Thyroid gland (tissue), 4 donors: ENCODE measurements at regions not wholly inside any gene's neighbourhood (a gene's known extent, or its start where the extent isn't known, plus 50 kb on each side); places are given as distances from the start of the nearest gene placed in this dataset.

Source experiments
- DNase-seq, 2 donors: peaks; one replicate each; pipeline ENCODE4 v3.0.0-alpha.2; 2019
- H3K27ac ChIP-seq, 3 donors: fragments of 200-600 bp; sonication (generic); 1 replicate in 2 of 3; 2 replicates in 1 of 3; pipeline ENCODE4 v1.5.1; 2016 to 2019; ENCODE audit warnings: mild to moderate bottlenecking in 1 of 3, moderate library complexity in 1 of 3
- H3K27me3 ChIP-seq: fragments of 200-600 bp; sonication (generic); one replicate; pipeline ENCODE4 v1.5.1; 2019
- H3K36me3 ChIP-seq, 2 donors: fragments of 200-600 bp; sonication (generic); one replicate each; pipeline ENCODE4 v1.5.1; 2016 to 2019
- H3K4me1 ChIP-seq, 2 donors: fragments of 200-600 bp; sonication (generic); one replicate each; pipeline ENCODE4 v1.5.1; 2017 to 2019
- H3K4me3 ChIP-seq, 3 donors: fragments of 200-600 bp; sonication (generic); replicated peaks in 1 of 3; 1 replicate in 2 of 3; 2 replicates in 1 of 3; pipeline ENCODE4 v1.5.1; 2016; ENCODE audit warnings: mild to moderate bottlenecking in 1 of 3
- H3K9me3 ChIP-seq: fragments of 200-600 bp; sonication (generic); one replicate; pipeline ENCODE4 v1.5.1; 2017
- POLR2A ChIP-seq, 2 donors: fragments of 450-650 bp; IDR thresholded peaks; one replicate each; pipeline ENCODE4 v1.6.1; 2017; ENCODE audit warnings: antibody characterized with exemption in 2 of 2, mild to moderate bottlenecking in 2 of 2, moderate library complexity in 1 of 2
- WGBS, 2 donors: methylation state at CpG; one replicate each; pipeline ENCODE4 v1.1.5; 2017; 5-methylcytosine and 5-hydroxymethylcytosine counted together
- intact Hi-C: fragments of 100-400 bp; cut with DNase I; formaldehyde crosslinking; loops from one replicate; pipeline ENCODE4 v1.15.1; 2023
- TF ChIP-seq, protein P1 (sequence below), 6 experiments: fragments of 200-600 bp in 3 of 6; fragments of 450-650 bp in 3 of 6; sonication (generic) in 3 of 6; IDR thresholded peaks; one replicate each; pipeline ENCODE4 v1.5.1; 2016 to 2019; ENCODE audit warnings: antibody characterized with exemption in 6 of 6, mild to moderate bottlenecking in 2 of 6, inconsistent platforms in 1 of 6, moderate library complexity in 1 of 6

DNA sequence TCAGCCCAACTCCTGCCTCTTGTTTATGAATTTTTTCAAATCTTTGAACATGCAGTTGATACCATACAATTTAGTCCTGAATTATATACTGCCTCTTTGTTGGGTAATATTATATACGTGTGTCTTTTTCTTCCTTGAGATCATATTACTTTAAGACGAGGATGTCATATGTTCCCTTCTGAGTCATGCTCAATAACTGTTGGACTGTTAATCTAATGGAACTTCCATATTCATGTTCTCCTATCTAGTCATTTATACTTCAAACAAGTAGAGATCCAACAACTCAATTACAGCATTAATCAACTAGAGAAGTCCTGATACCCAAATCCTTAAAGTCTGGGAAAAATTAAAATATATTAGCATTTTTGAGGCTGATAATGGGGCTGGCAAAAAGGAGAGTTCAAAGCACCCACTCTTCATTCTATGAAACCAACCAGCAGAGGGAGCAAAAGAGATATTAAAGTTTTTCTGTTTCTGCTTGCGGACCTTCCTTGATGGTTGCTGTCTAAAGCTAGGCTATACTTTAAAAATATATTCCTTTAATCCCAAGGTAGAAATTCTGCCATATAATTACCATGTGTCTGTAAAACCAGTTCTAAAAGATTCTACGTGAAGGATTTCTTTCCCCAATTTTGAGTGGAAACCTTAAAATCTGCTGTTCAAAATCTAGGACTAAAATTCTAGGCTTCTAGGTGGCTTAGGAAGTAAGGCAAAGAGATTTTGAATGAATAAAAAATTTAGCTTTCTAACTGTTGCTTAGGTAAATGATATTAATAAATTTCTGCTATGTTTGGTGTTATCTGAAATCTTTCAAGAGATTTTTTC is 498.9 kb downstream of the BCKDHB start:
- Histone ChIP-seq H3K4me1 (peaks cover 7 to 9% of the 10 kb centered on the region in 2 donors), H3K27ac (no peak overlapping the region), H3K4me3 (no peak overlapping the region), H3K36me3 (no peaks in the 10 kb centered on the region), H3K9me3 (no peaks in the 10 kb centered on the region), H3K27me3 (no peaks in the 10 kb centered on the region)
- TF ChIP-seq, protein P1, sequence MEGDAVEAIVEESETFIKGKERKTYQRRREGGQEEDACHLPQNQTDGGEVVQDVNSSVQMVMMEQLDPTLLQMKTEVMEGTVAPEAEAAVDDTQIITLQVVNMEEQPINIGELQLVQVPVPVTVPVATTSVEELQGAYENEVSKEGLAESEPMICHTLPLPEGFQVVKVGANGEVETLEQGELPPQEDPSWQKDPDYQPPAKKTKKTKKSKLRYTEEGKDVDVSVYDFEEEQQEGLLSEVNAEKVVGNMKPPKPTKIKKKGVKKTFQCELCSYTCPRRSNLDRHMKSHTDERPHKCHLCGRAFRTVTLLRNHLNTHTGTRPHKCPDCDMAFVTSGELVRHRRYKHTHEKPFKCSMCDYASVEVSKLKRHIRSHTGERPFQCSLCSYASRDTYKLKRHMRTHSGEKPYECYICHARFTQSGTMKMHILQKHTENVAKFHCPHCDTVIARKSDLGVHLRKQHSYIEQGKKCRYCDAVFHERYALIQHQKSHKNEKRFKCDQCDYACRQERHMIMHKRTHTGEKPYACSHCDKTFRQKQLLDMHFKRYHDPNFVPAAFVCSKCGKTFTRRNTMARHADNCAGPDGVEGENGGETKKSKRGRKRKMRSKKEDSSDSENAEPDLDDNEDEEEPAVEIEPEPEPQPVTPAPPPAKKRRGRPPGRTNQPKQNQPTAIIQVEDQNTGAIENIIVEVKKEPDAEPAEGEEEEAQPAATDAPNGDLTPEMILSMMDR (IDR thresholded peaks at IDR 0.05): peak; percentile 33 to 64 (median 48)
- no peak for TF ChIP-seq POLR2A (IDR thresholded peaks at IDR 0.05)
- DNase-seq: no peak
- intact Hi-C loops: no loop called here
- 26 to 32% methylated on average over 4 of the region's 4 CpGs for WGBS, 2 donors

DNA sequence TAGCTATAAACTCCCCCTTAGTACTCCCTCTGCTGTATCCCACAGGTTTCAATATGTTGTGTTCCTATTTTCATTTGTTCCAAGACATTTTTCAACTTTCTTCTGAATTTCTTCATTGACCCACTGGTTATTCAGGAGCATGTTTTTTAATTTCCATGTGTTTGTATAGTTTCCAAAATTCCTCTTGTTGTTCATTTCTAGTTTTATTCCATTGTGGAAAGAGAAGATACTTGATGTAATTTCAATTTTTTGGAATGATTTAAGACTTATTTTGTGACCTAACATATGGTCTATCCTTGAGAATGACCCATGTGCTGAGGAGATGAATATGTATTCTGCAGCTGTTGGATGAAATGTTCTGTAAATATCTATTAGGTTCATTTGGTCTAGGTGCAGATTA is 497.2 kb downstream of the BCKDHB start:
- no peaks in the 10 kb centered on the region for H3K27me3 ChIP-seq
- H3K36me3 ChIP-seq: no peaks in the 10 kb centered on the region
- TF ChIP-seq, protein P1 (IDR thresholded peaks at IDR 0.05): no peak
- TF ChIP-seq POLR2A (IDR thresholded peaks at IDR 0.05): no peak
- DNase-seq: no peak
- intact Hi-C loops: no loop called here
- H3K4me3 ChIP-seq: no peak overlapping the region
- H3K27ac ChIP-seq: no peak overlapping the region
- no peaks in the 10 kb centered on the region for H3K9me3 ChIP-seq
- H3K4me1 ChIP-seq: peaks cover 7 to 9% of the 10 kb centered on the region in 2 donors

DNA sequence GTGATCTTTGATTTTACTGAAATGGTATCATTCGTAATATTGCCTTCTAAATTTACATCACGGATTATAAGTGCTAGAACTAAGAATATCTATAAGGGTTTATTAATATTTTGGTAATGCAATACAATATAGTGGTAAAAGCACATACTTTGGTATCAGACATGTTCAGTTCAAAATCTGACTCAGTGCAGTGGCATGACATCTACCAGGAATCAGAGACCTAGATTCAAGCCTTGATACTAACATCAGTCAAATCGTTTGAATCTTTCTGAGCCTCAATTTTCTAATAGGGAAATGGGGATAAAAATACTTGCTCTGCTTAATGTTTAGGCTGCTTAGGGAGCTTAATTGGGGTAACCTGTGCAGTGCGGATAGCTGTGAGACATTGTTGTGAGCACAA is 488.0 kb downstream of the BCKDHB start:
- no peaks in the 10 kb centered on the region for H3K4me1 ChIP-seq
- intact Hi-C loops: no loop called here
- no peaks in the 10 kb centered on the region for H3K36me3 ChIP-seq
- DNase-seq: no peak
- H3K9me3 ChIP-seq: no peaks in the 10 kb centered on the region
- H3K27ac ChIP-seq: no peak overlapping the region
- no peak for TF ChIP-seq POLR2A (IDR thresholded peaks at IDR 0.05)
- TF ChIP-seq, protein P1 (IDR thresholded peaks at IDR 0.05): no peak
- WGBS, 2 donors: 95% methylated on average over 4 of the region's 4 CpGs
- H3K4me3 ChIP-seq: no peak overlapping the region
- no peaks in the 10 kb centered on the region for H3K27me3 ChIP-seq

DNA sequence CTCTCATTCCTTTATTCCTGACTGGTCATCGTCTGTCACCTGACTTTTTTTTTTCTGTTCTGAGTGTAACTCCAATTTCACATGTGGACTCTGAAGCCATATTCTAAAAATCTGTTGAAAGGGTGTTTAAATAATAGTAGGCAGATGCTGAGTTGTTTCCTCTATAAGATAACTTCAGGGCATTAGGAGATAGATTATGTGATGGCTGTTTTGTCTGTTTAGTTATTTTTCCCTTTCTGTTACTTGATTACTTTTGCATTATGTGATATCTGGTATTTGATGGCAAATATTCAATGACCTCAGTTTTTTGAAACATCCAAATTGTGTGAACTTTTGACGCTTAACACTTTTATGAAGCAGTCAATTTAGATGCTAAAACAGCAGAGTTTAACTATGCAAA is 486.0 kb downstream of the BCKDHB start:
- no peak overlapping the region for H3K4me3 ChIP-seq
- H3K36me3 ChIP-seq: no peaks in the 10 kb centered on the region
- DNase-seq: no peak
- no peak overlapping the region for H3K27ac ChIP-seq
- TF ChIP-seq POLR2A (IDR thresholded peaks at IDR 0.05): no peak
- TF ChIP-seq, protein P1 (IDR thresholded peaks at IDR 0.05): no peak
- no peaks in the 10 kb centered on the region for H3K27me3 ChIP-seq
- no peaks in the 10 kb centered on the region for H3K9me3 ChIP-seq
- H3K4me1 ChIP-seq: no peaks in the 10 kb centered on the region
- WGBS, 2 donors: 76 to 82% methylated on average over 2 of the region's 2 CpGs
- intact Hi-C loops: no loop called here

DNA sequence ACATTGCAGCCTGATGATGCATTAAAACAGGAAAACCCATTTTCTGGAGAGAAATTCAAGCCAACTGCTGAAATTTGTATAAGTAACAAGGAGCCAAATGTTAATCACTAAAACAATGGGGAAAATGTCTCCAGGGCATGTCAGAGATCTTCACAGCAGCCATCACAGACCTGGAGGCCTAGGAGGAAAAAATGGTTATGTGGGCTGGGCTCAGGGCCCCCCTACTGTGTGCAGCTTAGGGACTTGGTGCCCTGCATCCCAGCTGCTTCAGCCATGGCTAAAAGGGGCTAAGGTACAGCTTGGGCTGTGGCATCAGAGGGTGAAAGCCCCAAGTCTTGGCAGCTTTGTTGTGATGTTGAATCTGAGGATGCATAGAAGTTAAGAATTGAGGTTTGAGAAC is 479.8 kb downstream of the BCKDHB start:
- no peaks in the 10 kb centered on the region for H3K27me3 ChIP-seq
- intact Hi-C loops: no loop called here
- no peaks in the 10 kb centered on the region for H3K4me1 ChIP-seq
- no peaks in the 10 kb centered on the region for H3K36me3 ChIP-seq
- no peak overlapping the region for H3K4me3 ChIP-seq
- H3K27ac ChIP-seq: no peak overlapping the region
- DNase-seq: no peak
- no peaks in the 10 kb centered on the region for H3K9me3 ChIP-seq
- no peak for TF ChIP-seq POLR2A (IDR thresholded peaks at IDR 0.05)
- TF ChIP-seq, protein P1 (IDR thresholded peaks at IDR 0.05): no peak
